ENCODE measurements at regions not wholly inside any gene's neighbourhood (a gene's known extent, or its start where the extent isn't known, plus 50 kb on each side); places are given as distances from the start of the nearest gene placed in this dataset.

DNA sequence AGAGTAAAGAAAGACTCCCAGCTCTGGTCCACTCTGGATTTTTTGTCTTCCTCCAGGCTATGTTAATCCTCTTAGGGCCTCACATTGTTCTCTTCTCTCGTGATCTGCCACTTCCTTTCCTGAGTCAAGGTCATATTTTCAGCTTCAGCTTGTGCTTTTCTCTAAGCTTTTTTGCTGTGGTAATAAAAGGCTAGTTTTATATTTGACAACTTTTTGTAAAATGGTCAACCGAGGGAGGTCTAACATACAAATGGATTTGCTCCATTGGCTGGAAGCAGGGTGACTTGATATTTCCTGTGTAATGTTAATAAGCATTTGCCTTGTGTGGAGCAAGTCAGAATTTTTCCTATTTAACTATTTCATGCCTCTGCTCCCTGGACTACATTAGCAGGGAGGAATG, 239.7 kb downstream of the RAB28 start:
- H3K36me3 ChIP-seq (ENCODE audit: control insufficient read depth in 2 of 4, insufficient read depth in 4 of 4, low read length in 3 of 4): no peaks in the 10 kb centered on the region
- no peak overlapping the region for H3K56ac ChIP-seq (replicated peaks; ENCODE audit: insufficient read length, low read depth, low read length)
- no peak overlapping the region for H4K91ac ChIP-seq (replicated peaks; ENCODE audit: insufficient read length, low read length)
- H3K9ac ChIP-seq (replicated peaks in 1 of 4; ENCODE audit: extremely low read depth in 1 of 4, low read depth in 3 of 4, low read length in 3 of 4): no peak overlapping the region
- no peak overlapping the region for H3K27ac ChIP-seq (ENCODE audit: low read depth, low read length)
- H3K9me3 ChIP-seq (ENCODE audit: insufficient read depth in 2 of 2, low read depth in 1 of 2, low read length in 1 of 2): peaks cover 5 to 7% of the 10 kb centered on the region in 2 experiments; a peak in 1 of 4 replicates
- no peak overlapping the region for H4K8ac ChIP-seq (ENCODE audit: extremely low read depth, insufficient read depth, low read length)
- no peaks in the 10 kb centered on the region for H3K79me1 ChIP-seq (ENCODE audit: low read depth, low read length)
- H3K4me3 ChIP-seq (ENCODE audit: extremely low read depth in 1 of 4, insufficient read depth in 2 of 4, low read depth in 3 of 4, low read length in 4 of 4): no peak overlapping the region
- no peak for TF ChIP-seq POLR2A (IDR thresholded peaks at IDR 0.05; ENCODE audit: control extremely low read depth in 1 of 2, low read depth in 2 of 2, low read length in 2 of 2)
- no peak for TF ChIP-seq BRCA1 (IDR thresholded peaks at IDR 0.05; ENCODE audit: low read depth, low read length)
- TF ChIP-seq NRF1 (IDR thresholded peaks at IDR 0.05; ENCODE audit: low read depth, low read length): no peak
- no peak for TF ChIP-seq SP1 (IDR thresholded peaks at IDR 0.05; ENCODE audit: low read depth, low read length)
- no peak for TF ChIP-seq RFX5 (IDR thresholded peaks at IDR 0.05; ENCODE audit: borderline replicate concordance, low read depth, low read length)
- no peak for TF ChIP-seq RXRA (IDR thresholded peaks at IDR 0.05; ENCODE audit: insufficient read depth, low read depth, low read length)
- TF ChIP-seq JUND (IDR thresholded peaks at IDR 0.05; ENCODE audit: low read length): no peak
- no peak for TF ChIP-seq KDM5A (IDR thresholded peaks at IDR 0.05; ENCODE audit: low read length)
- no peak for TF ChIP-seq HDAC6 (IDR thresholded peaks at IDR 0.05; ENCODE audit: low read depth, low read length)
- no peak for TF ChIP-seq SP4 (IDR thresholded peaks at IDR 0.05; ENCODE audit: low read length)
- TF ChIP-seq HDAC2 (IDR thresholded peaks at IDR 0.05; ENCODE audit: borderline replicate concordance in 1 of 2, low read depth in 2 of 2, low read length in 2 of 2): no peak
- no peak overlapping the region for H3K14ac ChIP-seq (ENCODE audit: insufficient read length)
- H3K23ac ChIP-seq (ENCODE audit: insufficient read length): no peak overlapping the region
- H2BK120ac ChIP-seq (replicated peaks; ENCODE audit: low read depth, low read length): no peak overlapping the region
- no peak overlapping the region for H3K4ac ChIP-seq (replicated peaks; ENCODE audit: insufficient read length, low read depth, low read length)
- H4K20me1 ChIP-seq (replicated peaks in 1 of 2; ENCODE audit: control insufficient read depth in 1 of 2, insufficient read depth in 2 of 2, low read length in 2 of 2): no peaks in the 10 kb centered on the region
- WGBS, 2 experiments (ENCODE audit: extremely low coverage in 1 of 2, insufficient coverage in 1 of 2, insufficient read length in 1 of 2, insufficient replicate concordance in 2 of 2, low coverage in 1 of 2, low lambda C conversion rate in 2 of 2, missing lambda C conversion rate in 1 of 2): 81% methylated on average over 2 of the region's 2 CpGs; no CpG with 5 or more reads in 1 of the 2 experiments
- H3K27me3 ChIP-seq (replicated peaks in 1 of 4; ENCODE audit: control insufficient read depth in 3 of 4, extremely low read depth in 1 of 4, insufficient read depth in 3 of 4, low read length in 3 of 4): no peaks in the 10 kb centered on the region
- no peak overlapping the region for H3K18ac ChIP-seq (ENCODE audit: extremely low read depth, low read length)
- DNase-seq (ENCODE audit: low read depth in 1 of 2, low spot score in 2 of 2): no peak
- ChIA-PET CTCF (ENCODE audit: partially characterized antibody) (interaction anchor here (0.7 to 1.9 kb wide), 7 partner anchors 12 to 399 kb away, joined by 3 to 6 read pairs (median 4); no protein-coding TSS in a partner anchor), POLR2A (ENCODE audit: partially characterized antibody) (no interaction called here)
- H4K5ac ChIP-seq (ENCODE audit: insufficient read length, low read depth, low read length): no peak overlapping the region
- no peak overlapping the region for H2BK12ac ChIP-seq (ENCODE audit: low read depth, low read length)
- H2AK5ac ChIP-seq (ENCODE audit: low read depth, low read length): no peak overlapping the region
- H2BK5ac ChIP-seq (ENCODE audit: low read depth, low read length): no peak overlapping the region
- H2BK15ac ChIP-seq (ENCODE audit: low read length): no peak overlapping the region
- no peaks in the 10 kb centered on the region for H3K79me2 ChIP-seq (ENCODE audit: control insufficient read depth in 1 of 2, insufficient read depth in 2 of 2, low read length in 2 of 2)
- no peak overlapping the region for H3K4me2 ChIP-seq (ENCODE audit: insufficient read depth in 1 of 2, low read depth in 2 of 2, low read length in 2 of 2)
- H3K4me1 ChIP-seq (replicated peaks in 1 of 4; ENCODE audit: control insufficient read depth in 3 of 4, insufficient read depth in 4 of 4, low read length in 3 of 4): peaks cover 0 to 5% (median 0%) of the 10 kb centered on the region in 4 experiments; a peak in 1 of 7 replicates
- H3K23me2 ChIP-seq (ENCODE audit: low read depth, low read length): no peaks in the 10 kb centered on the region; the same call in 1 of the 2 replicates
- FAIRE-seq: no peak
- no peak overlapping the region for H2BK20ac ChIP-seq (ENCODE audit: low read length)
- H2AFZ ChIP-seq (ENCODE audit: low read length): no peak overlapping the region
